Hematopoietic multipotent progenitor cell treated with erythropoietin and hydrocortisone succinate and interleukin-3 and kit ligand, for 4 days (in vitro differentiated cells): ENCODE measurements at regions not wholly inside any gene's neighbourhood (a gene's known extent, or its start where the extent isn't known, plus 50 kb on each side); places are given as distances from the start of the nearest gene placed in this dataset.

Source experiments
- DNase-seq: peaks from one replicate; pipeline ENCODE4 v3.0.0-alpha.2; 2015

- no peak for DNase-seq
Observed at GRCh38 chr14:85085981-85086380, 444.0 kb upstream of the FLRT2 start.

DNA sequence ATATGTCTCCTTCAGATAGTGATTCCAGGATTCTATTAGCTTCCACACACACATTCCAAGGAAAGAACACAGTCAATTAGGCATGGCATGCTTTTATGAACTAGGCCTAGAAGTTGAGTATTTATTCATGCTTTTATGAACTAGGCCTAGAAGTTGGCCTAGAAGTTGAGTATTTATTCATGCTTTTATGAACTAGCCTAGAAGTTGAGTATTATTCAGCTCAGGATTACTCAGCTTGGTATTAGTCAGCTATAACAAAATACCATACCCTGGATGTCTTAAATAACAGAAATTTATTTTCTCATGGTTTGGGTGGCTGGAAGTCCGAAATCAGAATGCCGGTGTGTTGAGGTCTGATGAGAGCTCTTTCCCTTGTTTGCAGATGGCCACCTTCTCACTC, 442.7 kb upstream of the FLRT2 start:
- DNase-seq = no peak

DNA sequence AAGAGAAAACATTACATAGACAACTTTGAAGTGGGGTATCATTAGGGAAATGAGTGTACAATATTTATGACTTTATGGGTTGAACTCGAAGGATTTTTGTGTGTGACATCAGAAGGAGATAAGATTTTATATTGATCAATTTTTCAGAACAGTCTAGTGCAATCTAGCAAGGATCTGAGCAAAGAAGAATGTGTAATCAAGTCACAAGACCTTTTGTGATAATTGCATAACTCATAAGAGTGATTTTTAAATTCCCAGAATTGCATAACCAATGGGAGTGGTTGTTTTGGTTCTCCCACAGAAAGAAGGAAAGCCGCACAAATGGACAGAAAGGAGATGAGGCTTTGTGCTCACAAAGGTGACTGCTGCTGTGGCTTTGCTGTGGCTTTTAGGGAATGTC, 441.8 kb upstream of the FLRT2 start:
- DNase-seq = no peak

- DNase-seq = no peak
Observed at GRCh38 chr14:85090681-85091080, 439.3 kb upstream of the FLRT2 start.

DNA sequence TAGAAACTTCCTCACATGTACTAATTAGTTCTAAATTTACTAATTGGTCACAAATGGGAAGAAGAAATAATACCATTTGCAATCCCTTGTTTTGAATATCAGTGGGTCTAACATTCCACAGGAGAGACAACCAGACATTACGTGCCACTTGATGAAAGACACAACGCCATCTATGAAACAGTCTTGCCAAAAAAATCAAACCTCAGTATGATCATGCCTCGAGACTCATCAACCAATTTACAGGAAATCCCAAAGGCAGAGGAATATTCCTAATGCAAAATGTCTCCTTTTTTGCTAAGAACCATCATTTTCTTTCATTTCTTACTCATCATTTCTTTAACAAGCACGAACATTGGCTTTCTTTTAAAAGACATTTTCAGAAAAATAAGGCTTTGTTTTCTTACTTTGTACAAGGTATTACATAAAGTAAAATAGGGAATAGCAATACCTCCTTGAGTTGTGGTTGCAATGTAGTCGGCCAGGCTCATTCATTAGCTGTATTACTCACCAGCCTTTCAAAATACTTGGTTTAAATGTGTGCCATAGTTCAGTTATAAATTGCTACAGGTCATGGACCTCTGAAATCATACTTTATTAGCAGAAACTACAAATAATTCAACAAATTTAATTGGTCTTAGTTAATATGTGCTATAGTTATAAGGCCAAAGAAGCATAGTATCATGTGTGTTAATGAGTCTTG, 436.2 kb upstream of the FLRT2 start:
- no peak for DNase-seq

- DNase-seq = no peak
Observed at GRCh38 chr14:85102591-85102990, 427.4 kb upstream of the FLRT2 start.

- no peak for DNase-seq
Observed at GRCh38 chr14:85106506-85106905, 423.4 kb upstream of the FLRT2 start.

DNA sequence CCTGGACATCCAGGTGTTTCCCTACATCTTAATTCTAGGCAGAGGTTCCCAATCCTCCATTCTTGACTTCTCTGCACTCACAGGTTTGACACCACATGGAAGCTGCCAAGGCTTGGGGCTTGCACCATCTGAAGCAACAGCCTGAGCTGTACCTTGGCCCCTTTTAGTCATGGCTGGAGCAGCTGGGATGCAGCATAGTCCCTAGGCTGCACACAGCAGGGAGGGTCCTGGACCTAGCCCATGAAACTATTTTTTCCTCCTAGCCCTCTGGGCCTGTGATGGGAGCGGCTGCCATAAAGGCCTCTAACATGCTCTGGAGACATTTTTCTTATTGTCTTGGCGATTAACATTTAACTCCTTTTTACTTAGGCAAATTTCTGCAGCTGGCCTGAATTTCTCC, 417.2 kb upstream of the FLRT2 start:
- no peak for DNase-seq

GRCh38 chr14:85115921-85116320, 414.0 kb upstream of the FLRT2 start:
- no peak for DNase-seq

DNA sequence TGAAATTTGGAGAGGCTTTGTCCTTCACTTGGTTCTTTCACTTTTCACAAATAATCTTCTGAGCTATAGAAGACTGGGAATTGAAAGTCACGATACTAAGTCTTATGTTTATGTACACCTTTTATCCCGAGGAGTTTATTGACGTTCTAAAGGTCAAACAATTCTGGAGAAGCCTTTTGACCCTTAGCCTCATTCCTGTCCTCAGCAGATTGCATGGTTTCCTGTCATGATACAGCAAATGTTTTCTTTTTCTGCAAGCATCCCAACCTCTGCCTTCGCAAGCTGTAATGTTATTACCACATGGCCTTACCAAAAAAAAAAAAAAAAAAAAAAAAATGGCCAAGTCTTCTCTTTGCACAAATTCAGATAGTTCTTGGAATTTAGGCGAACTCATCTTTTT, 411.7 kb upstream of the FLRT2 start:
- no peak for DNase-seq

- no peak for DNase-seq
Observed at GRCh38 chr14:85122690-85123089, 407.3 kb upstream of the FLRT2 start.

DNA sequence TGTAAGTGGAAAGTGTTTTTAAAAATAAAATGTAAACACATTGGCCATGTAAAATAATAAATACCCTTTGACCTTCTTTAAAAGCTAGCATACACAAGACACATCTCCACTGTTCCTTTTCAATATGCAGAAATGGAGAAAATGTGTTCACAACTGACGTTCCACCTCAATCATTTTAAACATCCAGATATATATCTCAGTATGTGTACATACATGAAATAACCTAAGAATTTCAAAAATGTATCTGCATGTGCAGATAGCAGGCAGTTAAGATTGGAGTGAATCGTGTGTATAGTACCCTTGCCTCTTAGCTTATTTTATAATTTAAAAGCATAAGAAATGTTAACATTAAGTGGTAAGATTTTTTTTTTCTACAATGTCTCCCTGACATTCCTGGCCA, 406.2 kb upstream of the FLRT2 start:
- DNase-seq = no peak

DNA sequence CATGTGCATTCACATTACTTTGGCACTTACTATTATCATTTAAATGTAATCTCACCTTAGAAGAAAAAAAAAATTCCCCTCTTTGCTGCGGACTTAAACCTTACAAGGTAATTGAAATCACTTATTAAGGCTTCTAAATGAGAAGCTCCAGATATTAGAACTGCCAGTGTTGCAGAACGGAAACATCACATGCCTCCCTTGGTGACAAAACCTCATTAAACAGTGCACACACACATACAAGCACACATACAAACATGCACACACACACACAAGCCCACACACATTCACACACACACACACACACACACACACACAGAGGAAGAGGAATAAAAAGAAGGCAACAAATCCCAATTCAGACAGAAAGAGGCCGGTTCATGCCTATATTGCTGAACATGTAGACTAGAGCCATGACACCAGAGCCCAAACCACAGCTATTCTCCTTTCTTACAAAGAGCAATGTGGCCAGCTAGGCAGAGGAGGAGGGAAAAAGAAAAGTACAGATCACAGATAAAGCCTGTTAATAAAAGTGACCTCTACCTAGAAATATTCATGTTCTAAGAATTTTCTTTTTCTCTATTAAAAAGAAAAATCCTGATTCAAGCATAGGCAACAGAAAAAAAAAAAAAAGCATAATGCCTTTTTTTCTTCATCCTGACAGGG, 405.2 kb upstream of the FLRT2 start:
- no peak for DNase-seq

GRCh38 chr14:85125291-85125670, 404.7 kb upstream of the FLRT2 start:
- DNase-seq = peak; percentile 0

GRCh38 chr14:85129921-85130320, 400.0 kb upstream of the FLRT2 start:
- DNase-seq = no peak

GRCh38 chr14:85131226-85131922, 398.6 kb upstream of the FLRT2 start:
- DNase-seq = no peak

DNA sequence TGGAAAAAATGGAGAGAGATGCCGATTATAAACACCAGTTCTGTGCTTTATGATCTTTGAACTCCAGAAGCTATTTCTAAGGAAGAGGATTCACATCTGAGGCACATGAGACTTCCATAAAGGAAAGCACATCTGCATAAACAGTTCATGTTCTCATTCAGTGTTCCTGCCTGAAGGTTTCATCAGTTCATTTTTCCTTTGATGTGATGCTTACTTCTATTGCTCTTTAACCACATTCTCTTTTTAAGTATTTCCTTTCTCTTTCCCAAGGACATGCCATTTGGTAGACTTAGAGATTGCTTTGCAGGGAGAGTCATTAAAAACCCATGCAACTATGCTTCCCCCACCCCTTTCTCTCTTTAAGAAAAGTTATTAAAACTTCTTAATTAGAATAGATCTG, 387.0 kb upstream of the FLRT2 start:
- DNase-seq = no peak

GRCh38 chr14:85146779-85147178, 383.2 kb upstream of the FLRT2 start:
- no peak for DNase-seq

DNA sequence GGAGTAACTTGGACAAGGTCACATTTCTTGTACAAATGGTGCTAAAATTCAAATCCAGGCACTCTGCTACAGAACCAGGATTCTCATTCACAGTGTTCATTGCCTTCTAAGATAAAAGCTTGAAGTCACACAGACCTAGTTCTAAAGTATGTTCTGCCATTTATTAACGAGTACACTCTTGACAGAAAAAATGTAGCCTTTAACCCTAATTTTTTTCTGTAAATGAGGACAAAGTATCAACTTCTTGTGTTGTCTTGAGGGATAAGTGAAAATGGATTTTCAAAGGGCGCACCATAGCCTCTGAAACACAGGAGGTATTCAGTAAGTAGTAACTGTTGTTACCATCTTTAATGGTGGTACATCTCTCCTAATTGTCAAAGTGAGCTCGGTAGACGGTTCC, 379.8 kb upstream of the FLRT2 start:
- DNase-seq = no peak

- no peak for DNase-seq
Observed at GRCh38 chr14:85154714-85155113, 375.2 kb upstream of the FLRT2 start.

- DNase-seq = no peak
Observed at GRCh38 chr14:85156319-85156718, 373.6 kb upstream of the FLRT2 start.

DNA sequence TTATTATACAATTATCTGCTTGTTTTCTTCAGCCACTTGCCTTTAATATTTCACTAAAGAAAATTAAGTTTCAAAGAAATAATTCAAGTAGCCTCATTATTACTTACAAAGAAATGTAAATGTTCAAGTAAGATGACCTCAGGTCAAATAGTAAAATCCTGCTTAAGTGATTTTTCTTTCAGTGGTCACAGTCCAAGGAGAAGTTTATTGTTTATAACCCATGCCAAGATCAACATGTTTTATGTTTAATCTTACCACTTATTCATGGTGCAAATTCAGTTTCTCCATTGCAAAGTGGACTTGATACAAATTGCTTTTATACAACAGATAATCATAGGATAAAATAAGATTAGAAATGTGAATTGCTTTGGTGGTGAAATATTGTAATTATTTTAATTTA, 370.2 kb upstream of the FLRT2 start:
- no peak for DNase-seq

- no peak for DNase-seq
Observed at GRCh38 chr14:85165094-85165493, 364.9 kb upstream of the FLRT2 start.

GRCh38 chr14:85169381-85169780, 360.6 kb upstream of the FLRT2 start:
- DNase-seq = no peak
